ENCODE measurements at regions not wholly inside any gene's neighbourhood (a gene's known extent, or its start where the extent isn't known, plus 50 kb on each side); places are given as distances from the start of the nearest gene placed in this dataset.

GRCh38 chr2:16253291-16253690 lies 312.9 kb downstream of the MYCN start:
- H3K36me3 ChIP-seq (ENCODE audit: control insufficient read depth in 2 of 2, insufficient read depth in 1 of 2, low read length in 2 of 2) = no peaks in the 10 kb centered on the region
- TF ChIP-seq HOXC10 (CRISPR knock-in tag; IDR thresholded peaks at IDR 0.05) (no peak), ZNF670 (tag by site-specific recombination; IDR thresholded peaks at IDR 0.05; ENCODE audit: low read depth) (no peak), ZNF561 (tag by site-specific recombination; IDR thresholded peaks at IDR 0.05; ENCODE audit: borderline replicate concordance) (no peak), ZSCAN30 (tag by site-specific recombination; IDR thresholded peaks at IDR 0.05) (no peak), FEZF1 (tag by site-specific recombination; IDR thresholded peaks at IDR 0.05) (no peak), ZNF585B (tag by site-specific recombination; IDR thresholded peaks at IDR 0.05) (no peak), ZNF785 (tag by site-specific recombination; IDR thresholded peaks at IDR 0.05) (no peak), ZNF174 (tag by site-specific recombination; IDR thresholded peaks at IDR 0.05) (no peak), ZNF777 (tag by site-specific recombination; IDR thresholded peaks at IDR 0.05; ENCODE audit: borderline replicate concordance) (no peak)
- ChIA-PET POLR2A (no interaction called here), CTCF (interaction anchor here (0.6 to 1.1 kb wide), 2 partner anchors 29 to 257 kb away, joined by 3 to 4 read pairs; no protein-coding TSS in a partner anchor)
- no peak overlapping the region for H3K4me3 ChIP-seq (ENCODE audit: low read depth, low read length)
- no peaks in the 10 kb centered on the region for H3K9me3 ChIP-seq (ENCODE audit: control insufficient read depth, insufficient read depth, low read depth, low read length)
- H3K4me1 ChIP-seq (ENCODE audit: control insufficient read depth, insufficient read depth, low read length) = no peaks in the 10 kb centered on the region
- H3K27ac ChIP-seq (ENCODE audit: extremely low read depth, low read depth, low read length) = no peak overlapping the region

GRCh38 chr2:16252891-16253290 lies 312.5 kb downstream of the MYCN start:
- Histone ChIP-seq H3K4me3 (ENCODE audit: low read depth, low read length) (no peak overlapping the region), H3K27ac (ENCODE audit: extremely low read depth, low read depth, low read length) (no peak overlapping the region), H3K4me1 (ENCODE audit: control insufficient read depth, insufficient read depth, low read length) (no peaks in the 10 kb centered on the region), H3K9me3 (ENCODE audit: control insufficient read depth, insufficient read depth, low read depth, low read length) (no peaks in the 10 kb centered on the region), H3K36me3 (ENCODE audit: control insufficient read depth in 2 of 2, insufficient read depth in 1 of 2, low read length in 2 of 2) (no peaks in the 10 kb centered on the region)
- POLR2A ChIA-PET = no interaction called here
- TF ChIP-seq ZNF501 (tag by site-specific recombination; IDR thresholded peaks at IDR 0.05) (no peak), ZBTB10 (tag by site-specific recombination; IDR thresholded peaks at IDR 0.05) (no peak), ZNF561 (tag by site-specific recombination; IDR thresholded peaks at IDR 0.05; ENCODE audit: borderline replicate concordance) (no peak), ZNF133 (tag by site-specific recombination; IDR thresholded peaks at IDR 0.05) (no peak), ZNF747 (tag by site-specific recombination; IDR thresholded peaks at IDR 0.05) (no peak), ZNF112 (tag by site-specific recombination; IDR thresholded peaks at IDR 0.05) (no peak), ZNF211 (tag by site-specific recombination; IDR thresholded peaks at IDR 0.05; ENCODE audit: low read depth) (no peak), ZNF140 (tag by site-specific recombination; IDR thresholded peaks at IDR 0.05) (no peak), ZNF830 (tag by site-specific recombination; IDR thresholded peaks at IDR 0.05; ENCODE audit: low read depth) (no peak), TSHZ1 (tag by site-specific recombination; IDR thresholded peaks at IDR 0.05; ENCODE audit: borderline replicate concordance) (no peak), FEZF1 (tag by site-specific recombination; IDR thresholded peaks at IDR 0.05) (no peak), ZNF629 (tag by site-specific recombination; IDR thresholded peaks at IDR 0.05) (no peak), KLF7 (tag by site-specific recombination; IDR thresholded peaks at IDR 0.05; ENCODE audit: borderline replicate concordance) (no peak), ZNF354C (tag by site-specific recombination; IDR thresholded peaks at IDR 0.05; ENCODE audit: borderline replicate concordance, low read depth) (no peak), ZNF707 (tag by site-specific recombination; IDR thresholded peaks at IDR 0.05) (no peak), ZNF18 (tag by site-specific recombination; IDR thresholded peaks at IDR 0.05) (no peak), ZBTB6 (tag by site-specific recombination; IDR thresholded peaks at IDR 0.05) (no peak)
- CTCF ChIA-PET = interaction anchor here (1.1 kb wide), 1 partner anchor 29 kb away, joined by 4 read pairs; no protein-coding TSS in a partner anchor
